ENCODE measurements at regions not wholly inside any gene's neighbourhood (a gene's known extent, or its start where the extent isn't known, plus 50 kb on each side); places are given as distances from the start of the nearest gene placed in this dataset.
A peak's percentile ranks its signal among the peaks of the same experiment; 100 is the strongest.

DNA sequence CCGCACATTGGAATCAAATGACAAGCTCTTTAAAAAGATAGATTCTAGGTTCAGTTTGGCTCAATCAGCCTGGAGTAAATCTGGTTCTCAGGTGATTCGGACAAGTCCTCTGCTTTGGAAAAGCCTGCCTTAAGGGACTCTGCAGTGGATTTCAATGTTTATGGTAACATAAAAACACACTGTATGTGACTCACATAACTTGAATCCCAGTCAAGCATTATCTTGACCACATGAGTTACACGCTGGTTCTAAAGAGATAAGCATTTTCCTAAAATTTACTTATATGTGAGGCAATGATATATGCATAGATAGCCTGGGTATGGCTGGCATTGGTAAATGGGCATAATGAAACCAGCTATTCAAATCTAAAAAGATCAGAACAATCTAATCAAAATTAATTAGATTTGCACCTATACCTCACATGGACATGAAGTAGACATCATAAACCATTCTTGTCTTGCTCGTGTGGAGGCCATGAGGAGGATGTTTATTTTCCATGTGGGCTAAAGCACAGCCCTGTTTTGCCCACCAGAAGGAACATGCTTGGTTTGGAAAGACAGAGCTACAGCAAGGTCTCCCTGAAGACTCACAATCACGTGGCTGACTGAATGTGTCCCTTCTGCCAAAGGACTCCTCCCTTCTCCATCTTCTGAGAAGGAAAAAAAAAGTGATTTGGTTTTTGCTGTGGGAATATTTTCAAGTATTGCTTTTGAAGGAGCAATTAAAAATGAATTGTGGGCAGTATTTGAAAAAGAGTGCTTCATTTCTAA, 351.7 kb downstream of the DIRAS2 start:
- no peak for DNase-seq

DNA sequence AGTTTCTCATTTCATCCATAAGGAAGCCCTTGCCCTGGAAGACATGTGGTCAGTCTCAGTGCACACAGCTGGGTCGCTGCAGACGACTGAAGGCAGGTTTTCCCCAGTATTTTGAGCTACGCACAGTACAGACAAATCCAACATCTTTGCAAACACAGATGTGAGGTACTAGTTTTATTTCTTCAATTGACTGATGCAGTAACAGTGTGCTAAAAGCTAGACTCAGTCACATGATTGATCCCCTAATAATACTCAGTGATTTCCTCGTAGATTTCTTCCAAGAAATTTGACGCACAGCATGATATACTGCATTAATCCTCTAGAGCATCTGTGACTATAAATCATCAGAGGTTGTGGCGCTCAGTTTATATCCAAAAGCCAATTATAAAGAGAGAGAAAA, 346.1 kb downstream of the DIRAS2 start:
- DNase-seq, result peak; percentile 91

DNA sequence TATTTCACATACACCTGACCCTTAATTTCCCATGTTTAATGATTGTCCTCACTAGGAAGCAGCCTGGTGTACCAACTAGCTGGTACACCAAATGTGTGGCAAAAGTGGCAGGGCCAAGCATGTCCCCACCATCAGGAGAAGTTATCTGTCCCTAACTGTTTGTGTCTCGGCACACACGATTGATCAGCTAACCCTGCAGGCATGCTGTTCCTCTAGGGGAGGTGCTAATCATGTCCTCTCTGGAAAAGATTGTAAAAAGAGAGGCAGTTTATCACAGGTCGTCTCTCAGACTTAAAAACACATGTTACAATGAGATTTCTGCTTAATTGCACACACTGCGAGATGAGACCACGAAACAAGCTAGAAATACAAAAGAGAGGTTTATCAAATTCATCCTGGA, 342.7 kb downstream of the DIRAS2 start:
- peak; percentile 73 for DNase-seq

DNA sequence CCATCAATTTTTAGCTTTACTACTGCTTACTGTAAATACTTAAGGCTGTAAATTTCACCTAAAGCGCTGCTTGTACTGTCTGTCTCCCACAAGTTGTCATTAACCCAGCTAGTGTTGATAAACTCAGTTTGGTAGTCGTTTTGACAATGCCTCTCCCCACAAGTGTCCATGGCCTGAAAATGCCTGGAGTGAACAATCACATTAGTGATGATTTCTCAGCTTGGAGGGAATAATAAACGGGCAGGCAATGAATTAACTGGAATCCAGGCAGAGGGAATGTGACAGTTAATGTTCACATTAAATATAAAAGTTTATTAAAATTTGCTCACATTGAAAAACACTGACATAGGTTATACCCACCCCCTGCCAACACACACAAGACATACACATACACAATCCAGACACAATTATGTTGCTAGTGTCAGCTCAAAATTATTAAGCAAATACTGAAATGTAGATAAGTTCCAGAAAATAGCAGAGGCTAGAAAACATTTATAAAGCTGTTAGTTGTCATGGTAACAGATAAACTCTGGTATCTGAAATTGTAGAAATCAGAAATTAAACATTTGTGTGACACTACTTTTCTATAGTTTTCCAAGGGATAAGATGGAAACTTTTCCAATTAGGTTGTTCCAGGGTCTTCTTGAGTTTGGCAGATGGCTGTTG, 341.9 kb downstream of the DIRAS2 start:
- peak; percentile 40 for DNase-seq

DNA sequence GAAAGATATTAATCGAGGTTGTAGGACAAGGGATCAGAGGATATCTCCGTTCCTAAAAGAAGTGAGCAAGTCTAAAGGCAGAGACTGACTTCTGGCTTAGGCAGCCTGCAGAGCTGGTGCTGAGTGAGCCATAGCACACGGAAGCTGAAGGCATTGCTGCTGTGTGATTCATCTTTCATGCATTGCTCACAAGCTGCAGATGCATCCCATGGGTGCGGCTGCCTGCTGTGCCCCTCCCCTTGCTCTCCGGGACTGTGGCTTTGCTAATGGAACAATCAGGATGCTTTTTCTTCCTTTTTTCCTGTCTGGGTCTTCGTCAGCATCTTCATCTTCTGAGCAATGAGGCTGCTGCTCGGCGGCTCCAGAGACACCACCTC, 341.4 kb downstream of the DIRAS2 start:
- peak; percentile 66 for DNase-seq

DNA sequence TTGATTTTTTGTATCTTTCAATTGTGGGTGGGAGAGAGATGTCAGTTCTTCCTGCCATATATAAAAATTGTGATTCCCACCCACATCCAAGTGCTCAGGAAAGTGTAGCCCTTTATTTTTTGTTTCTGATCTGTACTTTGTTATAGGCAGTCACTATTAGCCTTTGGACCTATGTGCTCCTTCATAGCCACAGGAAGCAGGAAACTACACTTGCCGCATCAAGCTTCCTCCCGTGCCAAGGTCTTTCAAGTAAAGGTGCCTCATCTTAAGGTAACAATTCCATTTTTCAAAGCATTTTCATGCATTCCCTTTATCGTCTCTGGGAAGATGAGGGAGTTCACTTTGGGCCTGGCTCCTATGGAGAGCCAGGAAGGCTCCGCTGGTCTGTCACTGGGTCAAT, 339.0 kb downstream of the DIRAS2 start:
- no peak for DNase-seq

DNA sequence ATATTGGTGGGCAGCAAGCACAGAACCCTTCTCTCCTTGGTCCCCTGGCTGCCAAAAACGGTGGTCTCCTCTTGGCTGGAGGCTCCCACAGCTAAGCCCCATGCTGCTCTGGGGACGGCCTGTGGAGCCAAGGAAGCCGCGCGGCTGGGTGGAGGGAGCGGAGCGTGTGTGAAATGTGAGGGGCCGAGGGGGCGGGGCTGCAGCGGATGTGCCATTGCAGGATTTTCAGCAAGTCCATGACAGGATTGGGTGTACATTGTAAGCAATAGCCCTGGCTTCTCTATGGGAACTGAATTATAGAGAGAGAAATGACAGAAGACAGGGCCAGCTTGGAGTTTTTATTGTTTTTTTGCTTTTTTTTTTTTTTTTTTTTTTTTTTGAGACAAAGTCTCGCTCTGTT, 336.5 kb downstream of the DIRAS2 start:
- DNase-seq, result no peak

DNA sequence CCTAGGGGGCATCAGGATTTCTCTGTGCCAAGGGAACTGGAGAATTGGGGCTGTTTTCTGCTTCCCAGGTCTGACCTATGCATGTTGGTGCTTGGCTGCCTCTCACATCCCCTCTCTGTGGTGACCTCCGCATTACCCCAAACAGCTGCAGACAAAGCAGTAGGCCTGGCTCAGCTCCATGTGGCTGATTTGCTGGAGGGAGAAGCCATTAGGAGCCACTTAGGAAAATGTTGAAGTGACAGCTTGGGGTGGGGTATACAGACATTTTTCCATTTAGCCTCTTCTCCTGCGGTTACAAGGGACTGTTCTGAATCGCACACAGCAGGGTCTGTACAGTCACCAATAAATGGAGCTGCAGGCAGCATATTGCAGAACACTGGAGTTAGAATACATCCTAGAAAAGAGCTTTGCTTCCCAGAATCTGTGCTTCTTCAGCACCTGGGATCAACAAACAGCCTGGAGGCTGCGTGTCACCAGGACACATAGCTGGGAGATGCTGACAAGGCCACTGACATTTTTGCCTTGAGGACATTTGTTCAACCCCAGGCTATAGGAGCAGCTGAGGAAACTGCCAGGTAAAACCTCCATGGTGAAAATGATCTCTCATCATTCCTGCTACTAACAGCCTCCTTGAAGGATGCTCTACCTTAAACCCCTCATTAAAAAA, 335.3 kb downstream of the DIRAS2 start:
- DNase-seq, result peak; percentile 33

DNA sequence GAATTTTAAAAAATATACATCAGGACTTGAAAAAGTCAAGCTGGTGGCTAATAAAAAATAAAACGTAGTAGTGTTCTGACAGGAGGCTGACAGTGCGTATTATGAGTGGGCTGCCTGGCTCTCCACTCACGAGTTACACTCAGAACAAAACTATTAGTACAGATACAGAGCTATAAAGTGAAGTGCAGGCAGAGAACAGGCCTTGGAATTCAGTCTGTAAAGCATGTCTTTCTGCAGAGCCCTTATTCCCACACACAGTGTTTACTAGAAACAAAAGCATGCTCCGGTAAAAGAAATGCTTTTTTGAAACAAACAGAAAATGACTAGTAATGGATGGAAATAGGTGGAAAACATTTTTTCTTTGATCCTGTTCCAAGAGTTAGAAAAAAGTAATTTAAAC, 334.7 kb downstream of the DIRAS2 start:
- no peak for DNase-seq

DNA sequence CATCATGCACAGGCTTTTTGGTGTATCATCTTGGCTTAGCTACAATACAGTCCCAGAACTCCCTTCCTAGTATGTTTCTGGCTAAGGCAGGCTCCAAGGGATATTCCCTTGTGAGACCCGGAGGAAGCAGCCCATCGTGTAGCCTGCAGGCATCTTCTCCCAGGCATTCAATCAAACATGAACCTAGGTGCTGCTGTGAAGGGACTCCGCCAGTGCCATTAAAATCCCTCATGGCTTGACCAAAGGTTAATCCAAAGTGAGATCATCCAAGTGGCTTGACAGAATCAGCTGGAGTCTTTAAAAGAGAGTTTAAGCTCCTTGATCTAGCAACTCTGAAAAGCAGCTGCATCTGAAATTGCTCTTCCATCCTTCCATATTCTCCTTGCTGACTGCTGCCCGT, 333.9 kb downstream of the DIRAS2 start:
- peak; percentile 5 for DNase-seq

DNA sequence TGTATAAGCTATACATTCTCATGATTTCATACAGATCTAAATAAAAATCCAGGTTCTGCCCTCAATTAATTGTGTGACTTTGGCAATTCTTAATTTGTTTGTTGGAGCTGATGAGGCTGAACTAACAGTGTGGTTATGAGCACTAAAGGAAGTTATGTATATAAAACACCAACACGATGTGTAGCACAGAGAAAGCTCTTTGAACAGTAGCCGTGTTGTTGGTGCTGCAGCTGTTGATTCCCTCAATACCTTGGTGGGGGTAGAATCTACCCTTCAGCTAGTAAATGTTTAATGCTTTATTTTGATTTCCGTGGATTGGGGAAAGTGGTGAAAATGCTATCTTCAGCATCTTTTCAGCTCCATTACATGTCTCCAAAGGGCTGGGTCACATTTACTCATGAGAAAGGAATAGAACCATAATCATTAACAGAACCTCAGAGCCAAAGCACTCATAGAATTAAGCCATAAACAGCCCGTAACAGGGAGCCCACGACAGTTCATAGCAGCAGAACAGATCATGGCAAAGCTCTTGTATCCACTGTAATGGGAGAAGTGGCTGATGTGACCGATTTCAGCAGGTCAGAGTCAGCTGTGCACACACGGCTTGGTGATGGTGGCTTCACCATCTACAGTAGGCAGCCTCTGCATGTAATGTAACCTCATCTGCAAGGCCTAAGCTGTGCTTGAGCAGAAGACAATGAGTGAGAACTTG, 332.7 kb downstream of the DIRAS2 start:
- DNase-seq, result no peak

DNA sequence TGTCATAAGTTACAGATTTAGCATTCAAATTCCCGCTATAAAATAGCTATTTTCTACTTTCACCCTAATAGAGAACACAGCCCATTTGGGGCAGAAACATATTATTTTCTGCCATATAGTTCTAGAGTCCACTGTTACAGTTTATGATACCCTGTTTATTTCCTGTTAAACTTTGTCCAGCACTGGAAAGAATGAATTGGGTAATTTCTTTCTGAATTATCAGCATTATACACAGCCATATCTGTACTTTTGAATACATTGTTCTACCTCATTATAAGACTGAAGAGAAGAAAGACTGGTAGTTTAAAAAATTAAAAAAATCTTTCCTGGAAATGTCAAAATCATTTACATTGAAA, 332.1 kb downstream of the DIRAS2 start:
- no peak for DNase-seq

DNA sequence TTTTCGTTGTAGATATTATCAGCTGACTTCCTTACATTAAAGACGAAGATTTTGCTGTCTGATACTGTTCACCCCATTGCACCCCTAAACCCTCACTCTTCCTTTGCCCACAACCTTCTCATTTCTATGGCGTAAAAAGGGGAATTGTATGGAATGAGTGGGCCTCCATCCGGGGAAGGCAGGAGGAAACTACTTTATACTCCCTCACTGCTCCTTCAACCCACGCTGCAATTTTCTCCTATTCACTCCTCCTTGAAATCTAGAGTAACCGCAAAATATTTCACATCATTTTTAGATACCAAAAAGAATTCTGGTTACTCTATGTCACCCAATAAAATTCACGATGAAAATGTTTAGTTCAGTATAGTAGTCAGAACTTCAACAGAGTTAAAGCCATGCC, 330.8 kb downstream of the DIRAS2 start:
- no peak for DNase-seq

DNA sequence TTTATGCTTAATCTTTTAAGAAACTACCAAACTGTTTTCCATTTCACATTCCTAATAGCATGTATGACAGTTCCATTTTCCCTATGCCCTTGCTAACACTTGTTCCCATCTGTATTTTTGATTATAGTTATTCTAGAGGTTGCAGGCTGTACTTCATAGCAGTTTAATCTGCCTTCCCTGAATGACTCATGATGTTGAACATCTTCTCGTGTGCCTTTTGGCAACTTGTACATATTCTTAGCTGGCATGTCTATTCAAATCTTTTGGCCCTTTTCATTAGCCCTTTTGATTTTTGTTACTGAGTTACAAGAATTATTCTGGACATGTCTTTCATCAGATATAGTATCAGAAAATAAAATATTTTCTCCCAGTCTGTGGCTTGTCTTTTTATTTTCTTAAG, 320.3 kb downstream of the DIRAS2 start:
- DNase-seq, result no peak

DNA sequence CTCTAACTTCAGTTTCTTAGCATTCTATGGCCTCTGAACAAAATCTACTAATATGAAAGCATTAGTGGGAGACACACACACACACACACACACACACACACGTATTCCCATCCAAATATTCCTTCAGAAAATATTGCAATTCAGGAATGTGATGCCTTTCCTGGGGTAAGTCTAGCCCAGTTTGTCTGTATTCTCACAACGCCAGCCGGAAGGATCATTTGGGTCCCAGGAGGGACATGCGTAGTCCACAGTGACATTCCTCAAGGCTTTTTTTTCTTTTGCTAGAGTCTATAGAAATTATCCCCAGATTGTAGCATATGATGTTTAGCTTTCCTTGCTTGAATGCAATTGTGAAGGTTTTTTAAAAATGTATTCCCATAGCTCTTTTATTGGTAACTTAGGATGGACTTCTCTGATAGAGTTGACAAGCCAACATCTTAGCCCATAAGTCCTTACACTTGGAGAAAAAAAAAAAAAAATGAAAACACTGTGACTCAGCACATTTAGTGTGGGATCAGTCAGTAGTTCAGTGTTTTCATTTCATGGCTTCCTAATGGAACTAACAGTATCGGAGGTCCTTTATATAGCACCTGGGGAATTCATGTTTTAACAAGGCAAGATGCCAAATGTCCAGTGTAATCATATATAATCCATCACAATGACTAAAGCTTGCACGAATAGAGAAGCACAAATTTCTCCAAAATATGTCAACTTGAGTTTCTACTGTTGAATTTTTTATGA, 316.5 kb downstream of the DIRAS2 start:
- DNase-seq, result no peak

DNA sequence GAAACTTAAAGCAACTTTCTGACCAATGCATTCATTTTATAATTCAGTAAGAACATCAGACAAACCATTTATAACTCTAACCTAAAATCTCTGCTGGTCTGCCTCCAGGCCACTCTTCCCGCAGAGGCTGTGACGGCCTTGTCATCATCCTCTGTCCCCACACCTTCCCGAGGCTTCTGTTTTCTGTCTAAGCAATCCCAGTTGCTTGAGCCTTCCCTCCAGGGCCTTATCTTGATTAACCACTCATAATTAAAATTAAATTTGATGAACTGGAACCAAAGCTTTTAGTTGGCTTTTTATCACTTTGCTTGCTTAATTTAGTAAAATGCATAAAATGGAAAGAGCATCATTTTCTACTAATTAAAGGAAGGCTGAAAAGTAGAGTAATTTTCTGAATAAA, 312.4 kb downstream of the DIRAS2 start:
- DNase-seq, result no peak

DNA sequence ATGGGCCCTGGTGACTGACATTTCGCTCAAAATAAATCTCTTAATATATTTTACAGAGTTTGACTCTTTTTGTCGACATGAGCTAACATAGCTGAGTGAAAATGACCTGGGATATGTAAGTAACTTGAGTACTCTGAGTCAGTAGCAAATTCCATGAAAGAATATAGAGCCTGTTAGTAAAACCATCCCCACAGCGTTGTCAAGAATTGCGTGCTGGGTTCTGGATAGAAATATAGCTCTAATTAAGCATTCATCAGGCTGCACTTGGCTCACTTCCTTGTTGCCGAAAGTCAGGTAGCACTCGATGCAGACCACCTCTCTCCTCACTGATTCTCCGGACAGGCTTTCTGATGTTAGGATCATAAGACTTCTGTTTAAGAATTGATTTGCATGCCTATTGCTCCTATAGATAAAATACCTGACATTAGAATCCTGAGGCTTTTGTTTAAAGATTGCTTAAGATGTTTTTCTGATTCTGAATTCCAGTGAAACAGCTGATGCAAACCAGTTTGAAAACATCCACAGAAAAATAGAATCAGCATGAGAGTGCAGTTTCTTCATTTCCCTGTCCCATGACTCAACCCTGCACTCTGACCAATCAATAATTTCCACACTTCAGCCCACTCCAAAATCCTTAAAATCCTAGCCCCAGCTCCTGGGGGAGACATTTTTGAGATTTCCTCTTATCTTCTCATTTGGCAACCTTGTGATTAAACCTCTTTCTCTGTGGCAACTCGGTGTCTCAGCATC, 310.6 kb downstream of the DIRAS2 start:
- no peak for DNase-seq

DNA sequence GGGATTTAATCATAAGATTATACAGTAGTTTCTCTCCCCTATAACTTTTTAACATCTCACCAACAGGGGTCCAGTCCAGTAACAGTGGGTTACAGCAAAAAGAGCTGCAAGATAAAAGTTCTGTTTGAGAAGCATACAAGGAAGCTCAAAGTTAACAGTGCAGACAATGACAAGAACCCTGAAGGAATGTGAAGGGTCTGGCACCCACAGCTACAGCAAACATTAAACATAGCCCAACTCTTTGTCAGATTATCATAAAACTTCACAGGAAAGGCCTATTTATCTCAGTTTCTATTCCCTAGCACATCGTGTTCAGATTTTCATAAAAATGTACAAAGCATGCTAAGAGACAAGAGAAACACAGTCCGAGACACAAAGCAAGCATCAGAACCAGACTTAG, 309.4 kb downstream of the DIRAS2 start:
- no peak for DNase-seq

DNA sequence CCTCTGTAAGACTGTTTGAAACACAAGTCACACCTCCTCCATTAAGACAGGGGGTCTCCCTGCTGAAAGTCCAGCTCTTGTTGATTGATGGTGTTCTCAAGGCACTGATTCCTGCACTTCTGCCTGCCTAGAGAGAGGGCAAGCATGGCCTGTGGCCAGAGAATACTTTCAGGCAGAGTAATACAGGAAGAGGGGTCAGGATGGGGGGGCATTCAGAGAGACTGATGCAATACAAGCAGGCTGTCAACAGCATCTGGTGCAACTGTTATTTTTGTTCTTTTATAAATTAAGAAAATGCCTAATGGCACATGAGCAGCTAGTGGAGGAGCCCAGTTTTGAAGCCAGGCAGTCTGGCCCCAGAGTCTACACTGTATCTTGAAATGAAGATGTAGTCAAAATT, 302.2 kb downstream of the DIRAS2 start:
- peak; percentile 1 for DNase-seq

DNA sequence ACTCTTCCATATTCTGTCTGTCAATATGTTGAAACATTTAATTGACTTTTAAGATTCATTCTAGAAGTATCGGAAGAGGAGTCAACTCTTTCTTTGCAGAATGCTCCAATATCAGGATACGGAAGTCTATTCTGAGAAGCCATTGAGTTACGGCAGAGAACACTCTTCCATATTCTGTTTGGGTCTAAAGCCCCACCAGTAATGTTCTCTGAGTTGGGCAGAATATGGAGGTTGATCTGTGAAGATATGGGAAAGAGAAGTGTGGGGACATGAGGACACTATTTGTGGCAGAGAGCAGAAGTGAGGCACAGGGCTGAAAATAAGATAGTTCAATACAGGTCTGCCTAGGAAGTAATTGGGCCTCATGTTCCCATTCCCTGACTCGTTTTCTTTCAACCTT, 300.0 kb downstream of the DIRAS2 start:
- DNase-seq, result no peak

DNA sequence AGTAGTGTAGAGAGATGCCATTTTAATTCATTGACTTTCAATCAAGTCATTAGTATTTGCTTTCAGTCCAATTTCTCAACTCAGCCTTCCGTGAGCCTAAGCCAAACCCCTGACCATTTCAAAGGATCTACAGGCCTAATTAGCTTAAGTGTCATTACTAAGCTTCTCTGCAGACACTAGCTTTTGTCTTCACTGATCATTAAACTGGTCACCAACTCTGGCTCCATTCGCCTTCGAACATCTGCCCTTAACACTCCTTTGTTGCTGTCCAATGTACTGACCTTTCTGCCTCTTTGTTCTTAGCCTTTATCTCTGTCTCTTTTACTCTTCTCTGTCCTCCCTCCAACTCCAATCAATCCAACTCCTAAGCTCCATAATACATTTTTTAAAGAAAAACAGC, 299.3 kb downstream of the DIRAS2 start:
- DNase-seq, result peak; percentile 92

DNA sequence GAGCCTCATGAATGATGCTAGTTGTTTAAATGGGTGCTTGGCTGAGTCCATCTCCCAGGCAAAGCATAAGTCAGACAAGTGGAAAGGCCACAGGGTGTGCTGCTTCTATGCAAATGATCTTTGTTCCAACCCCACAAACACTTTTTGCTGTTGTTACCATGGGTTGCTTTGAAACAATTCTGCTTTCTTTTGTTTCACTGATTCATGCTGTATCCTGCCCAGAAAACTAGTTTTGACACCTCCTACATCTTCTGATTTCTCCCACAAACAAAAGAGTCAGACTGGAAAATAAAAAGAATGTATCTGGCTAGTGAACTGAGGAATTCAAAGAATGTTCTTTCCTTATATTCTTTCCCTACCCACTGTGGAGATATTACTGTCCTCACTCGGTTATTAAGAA, 298.6 kb downstream of the DIRAS2 start:
- DNase-seq, result peak; percentile 23

Data from NCI-H82 (cell line).